ENCODE measurements at regions not wholly inside any gene's neighbourhood (a gene's known extent, or its start where the extent isn't known, plus 50 kb on each side); places are given as distances from the start of the nearest gene placed in this dataset.

- no peaks in the 10 kb centered on the region for H3K27me3 ChIP-seq (replicated peaks)
- DNase-seq = no peak
- H3K4me3 ChIP-seq (ENCODE audit: low read depth, low read length) = no peak overlapping the region
- in situ Hi-C loops (cut with HindIII; ENCODE audit: low pct_ligation_motif_present, low sequenced_read_pairs) = no loop called here
- H3K27ac ChIP-seq = no peak overlapping the region
- no peak for TF ChIP-seq CTCF (IDR thresholded peaks at IDR 0.05; ENCODE audit: low read depth, low read length, missing control alignments)
- no peaks in the 10 kb centered on the region for H3K36me3 ChIP-seq (replicated peaks)
Observed at GRCh38 chr4:11602606-11603340, 174.1 kb upstream of the HS3ST1 start.

- H3K36me3 ChIP-seq (replicated peaks) = no peaks in the 10 kb centered on the region
- in situ Hi-C loops (cut with HindIII; ENCODE audit: low pct_ligation_motif_present, low sequenced_read_pairs) = no loop called here
- H3K4me3 ChIP-seq (ENCODE audit: low read depth, low read length) = no peak overlapping the region
- H3K27ac ChIP-seq = no peak overlapping the region
- no peak for TF ChIP-seq CTCF (IDR thresholded peaks at IDR 0.05; ENCODE audit: low read depth, low read length, missing control alignments)
- H3K27me3 ChIP-seq (replicated peaks) = no peaks in the 10 kb centered on the region
- DNase-seq = no peak
Observed at GRCh38 chr4:11599064-11599463, 170.4 kb upstream of the HS3ST1 start.

- no peak for TF ChIP-seq CTCF (IDR thresholded peaks at IDR 0.05; ENCODE audit: low read depth, low read length, missing control alignments)
- H3K36me3 ChIP-seq (replicated peaks) = no peaks in the 10 kb centered on the region
- H3K27me3 ChIP-seq (replicated peaks) = no peaks in the 10 kb centered on the region
- DNase-seq = no peak
- no peak overlapping the region for H3K27ac ChIP-seq
- no peak overlapping the region for H3K4me3 ChIP-seq (ENCODE audit: low read depth, low read length)
- in situ Hi-C loops (cut with HindIII; ENCODE audit: low pct_ligation_motif_present, low sequenced_read_pairs) = no loop called here
Observed at GRCh38 chr4:11598591-11598990, 169.9 kb upstream of the HS3ST1 start.

- in situ Hi-C loops (cut with HindIII; ENCODE audit: low pct_ligation_motif_present, low sequenced_read_pairs) = no loop called here
- Histone ChIP-seq H3K4me3 (ENCODE audit: low read depth, low read length) (no peak overlapping the region), H3K36me3 (replicated peaks) (no peaks in the 10 kb centered on the region), H3K27ac (no peak overlapping the region), H3K27me3 (replicated peaks) (no peaks in the 10 kb centered on the region)
- TF ChIP-seq CTCF (IDR thresholded peaks at IDR 0.05; ENCODE audit: low read depth, low read length, missing control alignments) = no peak
- no peak for DNase-seq
Observed at GRCh38 chr4:11597506-11597905, 168.8 kb upstream of the HS3ST1 start.

- H3K27me3 ChIP-seq (replicated peaks) = no peaks in the 10 kb centered on the region
- in situ Hi-C loops (cut with HindIII; ENCODE audit: low pct_ligation_motif_present, low sequenced_read_pairs) = no loop called here
- no peak overlapping the region for H3K27ac ChIP-seq
- H3K4me3 ChIP-seq (ENCODE audit: low read depth, low read length) = no peak overlapping the region
- TF ChIP-seq CTCF (IDR thresholded peaks at IDR 0.05; ENCODE audit: low read depth, low read length, missing control alignments) = no peak
- DNase-seq = no peak
- no peaks in the 10 kb centered on the region for H3K36me3 ChIP-seq (replicated peaks)
Observed at GRCh38 chr4:11596989-11597388, 168.3 kb upstream of the HS3ST1 start.

GRCh38 chr4:11593576-11594116 is 165.0 kb upstream of the HS3ST1 start:
- Histone ChIP-seq H3K36me3 (replicated peaks) (no peaks in the 10 kb centered on the region), H3K4me3 (ENCODE audit: low read depth, low read length) (no peak overlapping the region), H3K27ac (no peak overlapping the region), H3K27me3 (replicated peaks) (no peaks in the 10 kb centered on the region)
- in situ Hi-C loops (cut with HindIII; ENCODE audit: low pct_ligation_motif_present, low sequenced_read_pairs) = no loop called here
- DNase-seq = no peak
- TF ChIP-seq CTCF (IDR thresholded peaks at IDR 0.05; ENCODE audit: low read depth, low read length, missing control alignments) = no peak
